Panc1 (cell line): ENCODE measurements at regions not wholly inside any gene's neighbourhood (a gene's known extent, or its start where the extent isn't known, plus 50 kb on each side); places are given as distances from the start of the nearest gene placed in this dataset.

ENCODE experiments used
- ATAC-seq: fragments of 200-7000 bp; cut with Tn5 transposase; 2 replicates; pipeline ENCODE4 v1.9.1; 2020; ENCODE audit warnings: mild to moderate bottlenecking, moderate library complexity
- BruUV-seq: library from RNA; stranded (reverse); fragments of 400-500 nt; replicated peaks from 2 replicates; lab custom pipeline; 2021; lab: Mats Ljungman, UMichigan
- CTCF ChIA-PET: fragments of 300-600 bp; sonication (Branson Sonifier 250); formaldehyde crosslinking; loops from one replicate; lab custom pipeline; 2022; ENCODE audit warnings: antibody characterized with exemption; lab: Charles Lee
- POLR2A ChIA-PET: fragments of 300-600 bp; sonication (Branson Sonifier 250); formaldehyde crosslinking; loops from one replicate; lab custom pipeline; 2022; ENCODE audit warnings: antibody characterized with exemption; lab: Charles Lee
- DNase-seq: peaks from one replicate; pipeline ENCODE4 v3.0.0-alpha.2; 2010; ENCODE audit warnings: low read depth, low spot score
- H3K27ac ChIP-seq: 2 replicates; pipeline ENCODE4 v1.5.1; 2011; ENCODE audit warnings: mild to moderate bottlenecking, low read length, inconsistent platforms
- H3K27me3 ChIP-seq: fragments of 200-500 bp; sonication (Bioruptor generic); 2 replicates; pipeline ENCODE4 v1.6.0; 2014; ENCODE audit warnings: low read length, inconsistent platforms; ENCODE audit not compliant: control insufficient read depth, insufficient read depth
- H3K36me3 ChIP-seq: fragments of 200-500 bp; sonication (Bioruptor generic); 2 replicates; pipeline ENCODE4 v1.5.1; 2014; ENCODE audit warnings: inconsistent platforms, mild to moderate bottlenecking, low read length, moderate library complexity; ENCODE audit not compliant: control insufficient read depth, insufficient read depth
- H3K4me1 ChIP-seq: 2 replicates; pipeline ENCODE4 v1.5.1; 2011; ENCODE audit warnings: inconsistent platforms, mild to moderate bottlenecking, low read length, moderate library complexity; ENCODE audit not compliant: control insufficient read depth, insufficient read depth
- H3K4me3 ChIP-seq, 2 experiments: 2 replicates each; pipeline ENCODE4 v1.5.1; 2011 to 2012; ENCODE audit warnings: low read depth in 2 of 2, low read length in 2 of 2, mild to moderate bottlenecking in 2 of 2, inconsistent platforms in 1 of 2, moderate library complexity in 1 of 2
- H3K9me3 ChIP-seq: fragments of 200-500 bp; sonication (Bioruptor generic); 2 replicates; pipeline ENCODE4 v1.5.1; 2014; ENCODE audit warnings: low read depth, mild to moderate bottlenecking, inconsistent platforms, low read length, moderate library complexity; ENCODE audit not compliant: control insufficient read depth, insufficient read depth
- CTCF ChIP-seq: fragments of 450-650 bp; IDR thresholded peaks from 2 replicates; pipeline ENCODE4 v1.5.1; 2017; ENCODE audit warnings: mild to moderate bottlenecking
- POLR2AphosphoS5 ChIP-seq: IDR thresholded peaks from 2 replicates; pipeline ENCODE4 v1.6.1; 2012; ENCODE audit warnings: mild to moderate bottlenecking, low read depth, low read length, moderate library complexity
- SIN3A ChIP-seq: IDR thresholded peaks from 2 replicates; pipeline ENCODE4 v1.6.1; 2012; ENCODE audit warnings: low read depth, mild to moderate bottlenecking, low read length, moderate library complexity, borderline replicate concordance; ENCODE audit not compliant: insufficient read depth
- TCF7L2 ChIP-seq: IDR thresholded peaks from 2 replicates; pipeline ENCODE4 v1.6.1; 2011; ENCODE audit warnings: mild to moderate bottlenecking, low read depth, low read length, inconsistent platforms
- in situ Hi-C: cut with HindIII; loops from 2 replicates; pipeline ENCODE4 v1.10.0; 2016; ENCODE audit warnings: low sequenced_read_pairs, low pct_unique_long_range_greater_than_20kb
- intact Hi-C: fragments of 100-400 bp; cut with micrococcal nuclease; formaldehyde crosslinking; loops from one replicate; pipeline ENCODE4 v1.10.0; 2022; ENCODE audit not compliant: unreplicated experiment
- TF ChIP-seq, protein P1 (sequence below), 2 experiments: IDR thresholded peaks; 2 replicates each; pipeline ENCODE4 v1.6.1; 2011 to 2012; ENCODE audit warnings: low read depth in 2 of 2, control low read depth in 1 of 2, low read length in 1 of 2, mild to moderate bottlenecking in 1 of 2, moderate library complexity in 1 of 2; ENCODE audit not compliant: insufficient read depth in 1 of 2

DNA sequence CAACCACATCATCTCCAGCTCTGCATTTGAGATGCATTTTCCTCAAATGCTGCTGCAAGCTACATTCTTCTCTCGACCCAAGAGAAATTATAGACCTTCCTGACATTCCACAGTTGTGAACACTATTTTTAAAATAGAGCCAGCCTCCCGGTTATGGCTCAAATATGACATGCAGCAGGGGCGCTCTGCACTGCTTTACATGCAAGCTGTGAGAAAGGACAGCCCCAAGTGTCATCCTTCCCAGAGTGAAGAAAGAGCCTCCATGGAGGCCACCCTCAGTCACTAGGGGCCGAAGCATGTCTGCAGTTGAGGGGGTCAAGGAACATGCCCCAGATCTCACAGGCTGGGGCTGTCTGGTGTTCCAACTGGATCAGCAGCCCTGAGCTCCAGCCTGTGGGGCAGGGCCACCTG, 63.9 kb upstream of the CHST15 start:
- Histone ChIP-seq H3K9me3 (no peaks in the 10 kb centered on the region), H3K4me3 (no peak overlapping the region), H3K27ac (peak overlapping the region; percentile 76), H3K4me1 (peaks cover 40% of the 10 kb centered on the region), H3K36me3 (no peaks in the 10 kb centered on the region), H3K27me3 (no peaks in the 10 kb centered on the region)
- TF ChIP-seq SIN3A (no peak), TCF7L2 (no peak), POLR2AphosphoS5 (no peak), CTCF (no peak)
- TF ChIP-seq, protein P1, sequence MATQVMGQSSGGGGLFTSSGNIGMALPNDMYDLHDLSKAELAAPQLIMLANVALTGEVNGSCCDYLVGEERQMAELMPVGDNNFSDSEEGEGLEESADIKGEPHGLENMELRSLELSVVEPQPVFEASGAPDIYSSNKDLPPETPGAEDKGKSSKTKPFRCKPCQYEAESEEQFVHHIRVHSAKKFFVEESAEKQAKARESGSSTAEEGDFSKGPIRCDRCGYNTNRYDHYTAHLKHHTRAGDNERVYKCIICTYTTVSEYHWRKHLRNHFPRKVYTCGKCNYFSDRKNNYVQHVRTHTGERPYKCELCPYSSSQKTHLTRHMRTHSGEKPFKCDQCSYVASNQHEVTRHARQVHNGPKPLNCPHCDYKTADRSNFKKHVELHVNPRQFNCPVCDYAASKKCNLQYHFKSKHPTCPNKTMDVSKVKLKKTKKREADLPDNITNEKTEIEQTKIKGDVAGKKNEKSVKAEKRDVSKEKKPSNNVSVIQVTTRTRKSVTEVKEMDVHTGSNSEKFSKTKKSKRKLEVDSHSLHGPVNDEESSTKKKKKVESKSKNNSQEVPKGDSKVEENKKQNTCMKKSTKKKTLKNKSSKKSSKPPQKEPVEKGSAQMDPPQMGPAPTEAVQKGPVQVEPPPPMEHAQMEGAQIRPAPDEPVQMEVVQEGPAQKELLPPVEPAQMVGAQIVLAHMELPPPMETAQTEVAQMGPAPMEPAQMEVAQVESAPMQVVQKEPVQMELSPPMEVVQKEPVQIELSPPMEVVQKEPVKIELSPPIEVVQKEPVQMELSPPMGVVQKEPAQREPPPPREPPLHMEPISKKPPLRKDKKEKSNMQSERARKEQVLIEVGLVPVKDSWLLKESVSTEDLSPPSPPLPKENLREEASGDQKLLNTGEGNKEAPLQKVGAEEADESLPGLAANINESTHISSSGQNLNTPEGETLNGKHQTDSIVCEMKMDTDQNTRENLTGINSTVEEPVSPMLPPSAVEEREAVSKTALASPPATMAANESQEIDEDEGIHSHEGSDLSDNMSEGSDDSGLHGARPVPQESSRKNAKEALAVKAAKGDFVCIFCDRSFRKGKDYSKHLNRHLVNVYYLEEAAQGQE (IDR thresholded peaks at IDR 0.05; ENCODE audit: insufficient read depth in 1 of 2, low read depth in 2 of 2, low read length in 1 of 2) = no peak
- BruUV-seq = no TSS peak
- intact Hi-C loops = no loop called here
- in situ Hi-C loops = no loop called here
- no peak for ATAC-seq
- no peak for DNase-seq
- ChIA-PET POLR2A (no interaction called here), CTCF (interaction anchor here (0.5 kb wide), 1 partner anchor 505 kb away, joined by 4 read pairs; no protein-coding TSS in a partner anchor)

- Histone ChIP-seq H3K4me1 (peaks cover 46% of the 10 kb centered on the region), H3K4me3 (no peak overlapping the region), H3K27ac (peak overlapping the region; percentile 76), H3K9me3 (no peaks in the 10 kb centered on the region), H3K27me3 (no peaks in the 10 kb centered on the region), H3K36me3 (no peaks in the 10 kb centered on the region)
- intact Hi-C loops = no loop called here
- TF ChIP-seq TCF7L2 (no peak), SIN3A (no peak)
- TF ChIP-seq, protein P1 (IDR thresholded peaks at IDR 0.05; ENCODE audit: insufficient read depth in 1 of 2, low read depth in 2 of 2, low read length in 1 of 2) = no peak
- POLR2A ChIA-PET = interaction anchor here (0.5 kb wide), 1 partner anchor 178 kb away, joined by 3 read pairs; no protein-coding TSS in a partner anchor
- DNase-seq (no peak), ATAC-seq (no peak)
- no TSS peak for BruUV-seq
- in situ Hi-C loops = no loop called here
- CTCF ChIA-PET = interaction anchor here (0.5 to 1.1 kb wide), 3 partner anchors 164 to 506 kb away, joined by 3 to 4 read pairs (median 3); no protein-coding TSS in a partner anchor
Observed at GRCh38 chr10:124156524-124157260, 63.3 kb upstream of the CHST15 start.
